ENCODE measurements at regions not wholly inside any gene's neighbourhood (a gene's known extent, or its start where the extent isn't known, plus 50 kb on each side); places are given as distances from the start of the nearest gene placed in this dataset.

GRCh38 chr3:36197151-36197550, 183.2 kb upstream of the STAC start:
- Histone ChIP-seq H4K20me1 (replicated peaks in 1 of 2; ENCODE audit: control insufficient read depth in 1 of 2, insufficient read depth in 2 of 2, low read length in 2 of 2) (no peaks in the 10 kb centered on the region), H3K4me3 (ENCODE audit: extremely low read depth in 1 of 4, insufficient read depth in 2 of 4, low read depth in 3 of 4, low read length in 4 of 4) (no peak overlapping the region), H3K27me3 (replicated peaks in 1 of 4; ENCODE audit: control insufficient read depth in 3 of 4, extremely low read depth in 1 of 4, insufficient read depth in 3 of 4, low read length in 3 of 4) (no peaks in the 10 kb centered on the region), H3K9ac (replicated peaks in 1 of 4; ENCODE audit: extremely low read depth in 1 of 4, low read depth in 3 of 4, low read length in 3 of 4) (no peak overlapping the region), H4K91ac (replicated peaks; ENCODE audit: insufficient read length, low read length) (no peak overlapping the region), H3K27ac (ENCODE audit: low read depth, low read length) (no peak overlapping the region), H2AFZ (ENCODE audit: low read length) (no peak overlapping the region), H3K23me2 (ENCODE audit: low read depth, low read length) (no peaks in the 10 kb centered on the region), H2BK15ac (ENCODE audit: low read length) (no peak overlapping the region), H4K8ac (ENCODE audit: extremely low read depth, insufficient read depth, low read length) (no peak overlapping the region), H3K18ac (ENCODE audit: extremely low read depth, low read length) (no peak overlapping the region), H3K9me3 (ENCODE audit: insufficient read depth in 2 of 2, low read depth in 1 of 2, low read length in 1 of 2) (no peaks in the 10 kb centered on the region), H2AK5ac (ENCODE audit: low read depth, low read length) (no peak overlapping the region), H3K4me1 (replicated peaks in 1 of 4; ENCODE audit: control insufficient read depth in 3 of 4, insufficient read depth in 4 of 4, low read length in 3 of 4) (peaks cover 0 to 7% (median 1%) of the 10 kb centered on the region in 4 experiments; a peak in 3 of 7 replicates), H3K23ac (ENCODE audit: insufficient read length) (no peak overlapping the region), H3K79me2 (ENCODE audit: control insufficient read depth in 1 of 2, insufficient read depth in 2 of 2, low read length in 2 of 2) (no peaks in the 10 kb centered on the region), H3K56ac (replicated peaks; ENCODE audit: insufficient read length, low read depth, low read length) (no peak overlapping the region), H2BK20ac (ENCODE audit: low read length) (no peak overlapping the region), H3K4ac (replicated peaks; ENCODE audit: insufficient read length, low read depth, low read length) (no peak overlapping the region), H3K79me1 (ENCODE audit: low read depth, low read length) (no peaks in the 10 kb centered on the region), H3K36me3 (ENCODE audit: control insufficient read depth in 2 of 4, insufficient read depth in 4 of 4, low read length in 3 of 4) (no peaks in the 10 kb centered on the region), H3K4me2 (ENCODE audit: insufficient read depth in 1 of 2, low read depth in 2 of 2, low read length in 2 of 2) (no peak overlapping the region), H2BK12ac (ENCODE audit: low read depth, low read length) (no peak overlapping the region), H4K5ac (ENCODE audit: insufficient read length, low read depth, low read length) (no peak overlapping the region), H2BK120ac (replicated peaks; ENCODE audit: low read depth, low read length) (no peak overlapping the region), H2BK5ac (ENCODE audit: low read depth, low read length) (no peak overlapping the region), H3K14ac (ENCODE audit: insufficient read length) (no peak overlapping the region)
- TF ChIP-seq, protein P1, sequence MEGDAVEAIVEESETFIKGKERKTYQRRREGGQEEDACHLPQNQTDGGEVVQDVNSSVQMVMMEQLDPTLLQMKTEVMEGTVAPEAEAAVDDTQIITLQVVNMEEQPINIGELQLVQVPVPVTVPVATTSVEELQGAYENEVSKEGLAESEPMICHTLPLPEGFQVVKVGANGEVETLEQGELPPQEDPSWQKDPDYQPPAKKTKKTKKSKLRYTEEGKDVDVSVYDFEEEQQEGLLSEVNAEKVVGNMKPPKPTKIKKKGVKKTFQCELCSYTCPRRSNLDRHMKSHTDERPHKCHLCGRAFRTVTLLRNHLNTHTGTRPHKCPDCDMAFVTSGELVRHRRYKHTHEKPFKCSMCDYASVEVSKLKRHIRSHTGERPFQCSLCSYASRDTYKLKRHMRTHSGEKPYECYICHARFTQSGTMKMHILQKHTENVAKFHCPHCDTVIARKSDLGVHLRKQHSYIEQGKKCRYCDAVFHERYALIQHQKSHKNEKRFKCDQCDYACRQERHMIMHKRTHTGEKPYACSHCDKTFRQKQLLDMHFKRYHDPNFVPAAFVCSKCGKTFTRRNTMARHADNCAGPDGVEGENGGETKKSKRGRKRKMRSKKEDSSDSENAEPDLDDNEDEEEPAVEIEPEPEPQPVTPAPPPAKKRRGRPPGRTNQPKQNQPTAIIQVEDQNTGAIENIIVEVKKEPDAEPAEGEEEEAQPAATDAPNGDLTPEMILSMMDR (IDR thresholded peaks at IDR 0.05; ENCODE audit: control extremely low read depth in 1 of 3, insufficient read depth in 1 of 3, low read depth in 1 of 3, low read length in 3 of 3) = no peak
- ChIA-PET CTCF (ENCODE audit: partially characterized antibody) (interaction anchor here (0.7 to 1.3 kb wide), 2 partner anchors 10 to 14 kb away, joined by 3 read pairs; no protein-coding TSS in a partner anchor), POLR2A (ENCODE audit: partially characterized antibody) (no interaction called here)
- DNase-seq (ENCODE audit: low read depth in 1 of 2, low spot score in 2 of 2) (no peak), FAIRE-seq (no peak)
- WGBS, 2 experiments (ENCODE audit: extremely low coverage in 1 of 2, insufficient coverage in 1 of 2, insufficient read length in 1 of 2, insufficient replicate concordance in 2 of 2, low coverage in 1 of 2, low lambda C conversion rate in 2 of 2, missing lambda C conversion rate in 1 of 2) = 55% methylated on average over 1 of the region's 1 CpG; no CpG with 5 or more reads in 1 of the 2 experiments

Measured in H1 (cell line).